ENCODE measurements at regions not wholly inside any gene's neighbourhood (a gene's known extent, or its start where the extent isn't known, plus 50 kb on each side); places are given as distances from the start of the nearest gene placed in this dataset.

DNA sequence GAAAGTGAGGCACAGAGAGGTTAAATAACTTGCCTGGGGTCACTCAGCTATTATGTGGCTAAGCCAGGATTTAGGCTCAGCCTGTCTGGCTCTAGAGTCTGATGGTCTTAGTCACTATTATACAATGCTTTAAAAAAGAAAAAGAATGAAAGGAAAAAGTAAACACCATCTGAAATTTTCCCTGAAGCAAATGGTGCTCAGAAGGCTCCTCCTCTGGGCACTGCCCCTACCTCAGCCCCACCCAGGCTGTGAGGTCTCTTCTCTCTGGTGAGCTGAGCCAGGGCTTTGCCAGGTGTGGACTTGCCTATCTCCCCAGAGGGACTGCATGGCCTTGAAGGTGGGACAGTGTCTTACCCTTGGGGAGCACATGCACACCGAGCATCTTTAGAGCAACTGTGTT lies 117.5 kb upstream of the DYRK2 start:
- no peak for TF ChIP-seq RXRA (IDR thresholded peaks at IDR 0.05)
- no peak for TF ChIP-seq YY1 (IDR thresholded peaks at IDR 0.05)
- no peak for TF ChIP-seq JUND (IDR thresholded peaks at IDR 0.05)
